ENCODE measurements at regions not wholly inside any gene's neighbourhood (a gene's known extent, or its start where the extent isn't known, plus 50 kb on each side); places are given as distances from the start of the nearest gene placed in this dataset.

DNA sequence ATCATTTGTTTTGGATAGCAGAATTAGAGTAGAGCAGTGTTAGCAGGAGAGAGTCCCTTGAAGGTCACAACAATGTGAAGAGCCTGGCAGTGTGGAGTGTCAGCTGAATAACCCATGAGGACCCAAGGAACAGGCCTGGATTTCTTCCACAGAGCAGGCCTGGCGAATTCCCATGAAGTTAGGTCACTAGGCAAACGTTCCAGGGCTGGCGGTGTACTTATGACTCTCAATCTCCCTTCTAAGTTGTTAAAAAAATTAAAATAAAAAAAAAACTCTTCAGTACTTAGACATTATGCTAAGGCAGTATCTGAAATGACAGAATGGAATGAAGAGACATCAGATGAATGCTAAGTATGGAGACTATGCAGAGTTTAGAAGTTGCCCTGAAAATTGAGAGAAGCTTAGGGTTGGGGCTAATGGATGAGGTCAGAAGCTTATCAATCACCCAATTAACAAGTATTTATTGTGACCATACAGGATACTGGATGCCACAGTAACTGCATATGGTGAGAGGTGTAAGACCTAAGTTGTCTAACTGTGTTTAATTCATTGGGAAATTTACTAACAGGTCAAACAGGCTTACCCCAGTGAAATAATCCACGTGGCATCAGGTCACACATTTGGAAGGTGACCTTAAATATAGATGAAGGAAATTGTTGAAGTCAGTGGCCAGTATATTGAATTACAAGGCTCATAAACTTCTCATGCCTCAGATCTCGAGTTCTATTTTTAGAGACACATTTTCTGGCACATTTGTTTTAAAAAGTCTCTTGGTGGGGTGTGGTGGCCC is 126.2 kb upstream of the NRP1 start:
- FAIRE-seq (no peak), DNase-seq (ENCODE audit: insufficient read length, low spot score) (no peak)

DNA sequence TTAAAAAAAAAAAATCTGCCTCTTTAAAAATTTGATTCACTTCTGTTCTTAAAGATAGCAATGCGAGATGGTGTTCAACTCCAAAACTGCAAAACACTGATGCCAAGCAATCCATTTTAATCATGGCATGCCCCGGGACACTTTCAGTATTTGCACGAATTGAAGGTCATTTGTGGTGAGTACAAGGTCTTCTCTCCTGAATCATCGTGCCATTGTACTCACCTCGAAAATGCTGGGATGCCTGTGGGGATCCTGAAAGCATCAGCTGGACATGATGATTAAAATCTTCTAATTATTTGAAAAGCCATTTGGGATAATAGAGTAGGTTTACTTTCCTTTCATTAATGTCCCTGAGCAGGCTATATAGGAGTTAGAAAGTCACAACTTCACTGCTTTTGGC is 125.1 kb upstream of the NRP1 start:
- DNase-seq (ENCODE audit: insufficient read length, low spot score): no peak
- FAIRE-seq: no peak

DNA sequence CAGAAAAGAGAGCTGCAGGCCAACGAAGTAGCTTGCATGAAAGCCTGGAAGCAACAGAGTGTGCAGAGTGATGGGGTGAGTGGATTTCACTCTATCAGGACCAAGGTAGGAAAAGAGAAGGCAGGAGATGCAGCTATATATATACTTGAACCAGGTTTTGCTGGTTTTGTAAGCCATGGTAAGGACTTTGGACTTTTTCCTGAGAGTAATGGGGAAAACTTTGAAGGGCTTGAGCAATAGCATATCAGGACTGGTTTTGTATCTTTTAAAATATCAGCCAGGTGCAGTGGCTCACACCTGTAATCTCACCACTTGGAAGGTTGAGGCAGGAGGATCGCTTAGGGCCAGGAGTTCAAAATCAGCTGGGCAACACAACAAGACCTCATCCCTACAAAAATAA is 120.6 kb upstream of the NRP1 start:
- FAIRE-seq (no peak), DNase-seq (ENCODE audit: insufficient read length, low spot score) (no peak)

DNA sequence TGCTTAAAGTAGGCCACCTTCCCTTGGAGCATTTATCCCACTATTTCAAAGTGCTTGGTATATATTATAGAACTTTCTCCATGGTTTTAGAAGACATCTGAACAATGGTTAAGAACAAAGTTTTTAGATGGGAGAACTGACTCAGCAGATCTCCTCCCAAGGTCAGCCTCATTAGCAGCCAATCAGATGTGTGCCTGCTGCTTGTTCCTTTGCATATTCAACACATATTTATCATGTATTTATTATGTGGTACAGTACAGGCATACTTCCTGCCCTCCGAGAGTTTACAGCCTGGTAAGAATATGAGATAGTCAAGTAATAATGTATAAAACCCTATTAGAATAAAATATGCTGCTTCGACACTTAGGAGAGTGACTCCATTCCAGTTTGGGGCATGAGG is 120.1 kb upstream of the NRP1 start:
- FAIRE-seq (no peak), DNase-seq (ENCODE audit: insufficient read length, low spot score) (no peak)

DNA sequence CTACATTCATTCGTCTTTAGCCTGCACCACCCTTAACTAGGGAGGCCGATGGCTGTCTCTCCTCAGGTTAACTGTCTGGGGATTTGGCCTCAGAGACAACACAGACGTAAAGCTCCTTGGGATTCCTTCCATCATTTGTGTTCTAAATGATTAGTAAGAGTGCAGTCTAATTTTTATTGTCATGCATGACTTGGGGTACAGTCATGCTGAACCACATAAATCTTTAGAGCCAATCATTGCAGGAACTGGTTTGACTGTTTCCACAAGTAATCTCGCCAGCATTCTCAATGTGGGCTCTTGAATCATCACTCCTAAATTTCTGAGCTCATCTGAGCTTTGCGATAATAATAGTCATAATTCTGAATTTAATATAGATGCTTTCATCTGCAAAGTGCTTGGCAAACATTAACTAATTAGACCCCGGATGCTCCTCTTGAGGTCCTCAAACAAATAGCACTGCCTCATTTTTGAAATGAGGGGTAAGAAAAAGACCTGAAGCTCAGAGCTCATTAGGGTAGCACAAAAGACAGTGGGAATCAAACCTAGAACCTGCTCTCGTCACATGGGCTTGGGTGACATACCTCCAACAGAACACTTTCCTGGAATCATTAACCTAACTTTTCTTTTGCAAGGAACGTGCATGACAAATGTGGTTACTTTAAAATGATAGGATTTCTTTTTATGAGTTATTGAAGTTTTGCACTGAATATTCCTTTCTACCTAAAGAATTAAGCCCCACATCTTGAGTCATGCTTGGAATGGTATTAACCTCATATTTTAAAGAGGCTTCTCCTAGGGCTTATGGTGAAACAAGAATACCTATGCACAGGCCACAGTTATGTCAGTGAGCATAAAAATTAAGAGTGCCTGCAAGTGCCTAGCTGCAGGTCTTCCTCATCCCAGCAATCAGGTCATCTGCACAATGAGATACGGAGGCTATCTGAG is 118.9 kb upstream of the NRP1 start:
- FAIRE-seq (no peak), DNase-seq (ENCODE audit: insufficient read length, low spot score) (no peak)

DNA sequence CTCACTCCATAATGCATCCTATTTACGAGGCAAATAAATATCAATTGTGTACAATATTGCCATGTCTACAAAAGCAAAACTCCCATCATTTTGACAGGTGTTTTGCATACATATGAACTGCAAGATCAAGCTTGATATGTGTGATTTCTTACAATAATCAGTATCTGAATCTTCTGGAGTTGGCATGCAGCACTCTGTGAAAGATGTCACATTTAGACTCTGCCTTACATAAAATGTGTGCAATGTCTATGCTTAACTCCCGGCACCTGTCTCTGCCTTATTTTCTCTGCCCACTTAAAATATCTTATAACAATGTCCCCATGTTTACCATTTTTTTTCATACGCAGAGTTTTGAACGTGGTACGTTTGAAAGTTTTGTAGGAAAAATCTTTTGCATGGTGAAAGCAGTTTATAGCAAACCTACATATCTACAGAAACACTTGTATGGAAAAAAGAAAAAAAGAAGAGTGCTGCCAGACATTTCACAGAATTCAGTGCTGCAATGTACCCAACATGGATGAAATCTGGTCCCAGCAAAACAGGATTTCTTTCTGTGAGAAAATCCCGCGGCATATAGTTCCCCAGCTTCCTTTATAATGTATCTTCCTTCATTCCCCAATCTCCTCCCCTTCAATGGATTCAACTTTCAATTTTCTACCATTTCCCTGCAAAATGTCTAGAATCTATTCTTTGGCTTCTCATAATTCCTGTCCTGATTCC is 114.1 kb upstream of the NRP1 start:
- DNase-seq (ENCODE audit: insufficient read length, low spot score) (no peak), FAIRE-seq (no peak)

DNA sequence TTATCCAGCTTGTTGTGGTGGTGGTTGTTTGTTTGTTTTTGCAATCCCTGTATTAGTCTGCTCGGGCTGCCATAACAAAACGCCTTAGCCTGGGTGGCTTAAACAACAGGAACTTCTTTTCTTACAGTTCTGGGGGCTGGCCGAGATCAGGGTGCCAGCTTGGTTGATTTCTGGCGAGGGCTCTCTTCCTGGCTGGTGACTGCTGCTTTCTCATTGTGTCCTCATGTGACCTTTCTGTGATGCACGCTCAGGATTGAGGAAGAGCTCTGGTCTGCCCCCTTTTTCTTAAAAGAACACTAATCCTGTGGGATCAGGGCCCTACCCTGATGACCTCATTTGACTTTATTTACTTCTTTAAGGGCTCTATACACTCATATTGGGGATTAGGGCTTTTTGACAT is 107.1 kb upstream of the NRP1 start:
- no peak for FAIRE-seq
- DNase-seq (ENCODE audit: insufficient read length, low spot score): no peak

DNA sequence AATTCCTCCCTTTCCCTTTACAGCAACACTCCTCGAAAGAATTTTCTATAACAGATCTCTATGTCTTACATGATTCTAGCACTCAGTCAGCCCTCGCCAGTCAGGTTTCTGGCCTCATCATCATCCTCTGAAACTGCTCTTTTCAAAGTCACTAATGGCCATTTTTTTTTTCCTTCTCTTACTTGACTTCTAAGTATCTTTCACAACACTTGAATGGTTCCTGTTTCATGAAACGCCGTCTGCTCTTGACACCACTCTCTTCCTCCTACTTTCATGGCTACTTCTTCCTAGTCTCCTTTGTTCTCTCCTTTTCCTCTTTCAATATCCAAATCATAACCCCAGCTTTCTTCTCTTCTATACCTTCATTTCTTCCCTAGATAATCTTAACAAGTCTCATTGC is 100.5 kb upstream of the NRP1 start:
- FAIRE-seq (no peak), DNase-seq (ENCODE audit: insufficient read length, low spot score) (no peak)

DNA sequence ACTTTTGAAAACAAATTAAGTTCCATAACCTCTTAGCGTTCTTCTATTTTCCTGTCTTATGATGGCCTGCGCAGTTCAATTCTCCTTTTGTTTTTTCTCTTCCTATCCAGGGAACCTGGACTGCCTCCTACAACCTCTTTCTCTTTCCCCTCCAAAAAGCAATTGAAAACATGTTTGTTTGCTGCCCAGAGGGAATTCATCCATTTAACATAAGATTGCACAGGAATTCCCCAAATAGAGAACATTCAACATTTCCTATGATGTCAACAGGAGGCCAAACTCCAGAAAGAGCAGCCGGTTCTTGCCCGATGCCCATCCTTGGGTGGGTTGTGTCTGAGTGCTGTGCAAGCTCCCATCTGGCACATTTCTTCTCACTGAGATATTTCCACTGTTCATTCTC is 94.2 kb upstream of the NRP1 start:
- DNase-seq (ENCODE audit: insufficient read length, low spot score): no peak

DNA sequence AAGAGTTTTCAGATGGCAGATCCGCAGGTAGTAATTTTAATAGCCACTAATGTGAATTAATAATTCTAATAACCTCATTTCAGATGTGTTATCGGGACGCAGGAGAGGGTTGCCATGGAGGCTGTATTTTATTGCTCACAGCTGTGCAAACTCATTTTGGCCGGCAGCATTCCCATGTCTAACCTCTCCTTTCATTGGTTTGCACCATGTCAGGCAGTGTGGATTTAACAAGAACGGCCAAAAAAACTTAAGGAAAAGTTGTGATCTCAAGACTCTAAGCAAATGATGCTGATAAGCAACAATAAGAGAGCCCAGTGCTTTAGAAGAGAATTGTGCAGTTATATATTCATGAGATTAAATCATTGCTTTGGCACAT is 88.7 kb upstream of the NRP1 start:
- no peak for DNase-seq (ENCODE audit: insufficient read length, low spot score)
- no peak for FAIRE-seq

More for the DNA sequence above, 94.2 kb upstream of the NRP1 start:
- no peak for FAIRE-seq

DNA sequence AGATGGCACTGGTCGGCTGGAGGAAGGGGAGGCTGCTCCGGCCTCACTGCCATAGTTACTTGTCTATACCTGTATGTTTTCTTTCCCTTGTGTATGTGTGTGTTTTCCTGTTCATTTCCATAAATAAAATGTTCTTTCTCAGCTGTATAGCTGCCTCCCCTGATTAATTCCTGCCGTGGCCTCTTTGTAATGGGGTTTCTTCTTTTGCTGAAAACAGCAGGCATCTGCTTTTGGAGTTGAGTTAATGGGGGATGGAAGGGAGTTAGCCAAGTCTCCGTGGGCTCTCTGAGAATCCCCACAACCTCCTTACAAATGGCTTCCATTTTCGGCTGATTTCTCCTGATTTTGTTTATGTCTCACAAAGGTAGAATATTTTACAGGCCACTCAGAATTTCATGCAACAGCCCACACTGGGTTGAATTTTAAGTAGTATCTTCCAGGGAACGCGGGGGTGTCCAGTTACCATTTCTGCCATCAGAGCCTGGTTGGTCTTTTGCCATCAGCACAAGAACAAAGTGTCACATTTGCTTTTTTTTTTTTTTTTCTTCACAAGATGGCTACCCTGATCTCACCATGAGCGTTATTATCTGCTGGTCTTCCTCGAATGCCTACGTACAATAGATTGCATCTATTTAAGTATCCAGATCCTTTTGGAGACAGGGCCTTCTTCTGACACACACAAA is 88.1 kb upstream of the NRP1 start:
- FAIRE-seq (no peak), DNase-seq (ENCODE audit: insufficient read length, low spot score) (no peak)

DNA sequence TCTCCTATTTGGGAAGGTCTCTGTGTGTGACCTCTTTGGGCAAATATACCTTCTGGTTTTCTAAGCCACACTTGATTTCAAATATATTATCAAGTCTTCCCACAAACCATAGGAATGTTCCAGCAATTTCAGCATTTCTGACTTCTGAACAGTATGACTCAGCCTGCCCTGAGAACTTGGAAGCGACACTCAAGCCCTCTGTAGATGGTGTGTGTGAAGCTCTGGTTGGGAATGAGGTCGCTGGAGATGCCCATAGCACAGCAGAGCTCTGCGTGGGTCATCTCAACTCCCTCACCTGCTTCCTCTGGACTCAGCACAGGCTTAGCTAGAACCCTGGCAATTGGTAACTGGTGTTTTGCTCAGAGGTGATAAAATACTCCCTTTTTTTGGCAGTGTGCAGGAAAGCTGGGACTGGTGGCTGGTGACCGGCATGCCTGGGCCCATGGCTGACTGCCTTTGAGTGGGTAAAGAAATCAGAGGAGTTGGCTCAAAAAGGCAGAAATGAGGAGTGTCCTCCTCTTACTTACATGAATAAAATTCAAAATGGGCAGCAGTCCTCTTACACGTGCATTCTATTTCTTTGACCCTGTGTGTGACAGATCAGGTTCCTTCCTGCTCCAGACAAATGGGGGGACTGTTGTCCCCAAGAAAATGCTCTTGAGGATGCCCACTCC is 87.5 kb upstream of the NRP1 start:
- no peak for DNase-seq (ENCODE audit: insufficient read length, low spot score)
- no peak for FAIRE-seq

DNA sequence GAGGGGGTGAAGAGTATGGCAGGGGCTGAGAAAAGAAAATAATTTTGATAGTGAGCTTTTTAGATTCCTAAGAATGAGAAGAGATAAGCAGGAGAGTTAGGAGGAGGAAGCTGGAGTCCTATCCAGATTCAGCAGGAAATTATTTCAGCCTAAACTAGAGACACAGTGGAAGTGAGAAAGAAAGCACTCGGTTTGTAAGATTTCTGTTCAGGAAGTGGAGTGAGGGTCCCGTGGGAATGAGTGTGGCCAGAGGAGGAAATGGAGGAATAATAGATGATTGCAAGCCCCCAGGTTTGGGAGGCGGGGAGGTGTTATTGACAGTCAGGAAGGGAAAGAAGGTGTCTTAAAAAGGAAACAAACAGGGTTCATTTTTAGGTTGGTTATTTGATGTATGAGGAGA is 84.8 kb upstream of the NRP1 start:
- DNase-seq (ENCODE audit: insufficient read length, low spot score) (no peak), FAIRE-seq (no peak)

DNA sequence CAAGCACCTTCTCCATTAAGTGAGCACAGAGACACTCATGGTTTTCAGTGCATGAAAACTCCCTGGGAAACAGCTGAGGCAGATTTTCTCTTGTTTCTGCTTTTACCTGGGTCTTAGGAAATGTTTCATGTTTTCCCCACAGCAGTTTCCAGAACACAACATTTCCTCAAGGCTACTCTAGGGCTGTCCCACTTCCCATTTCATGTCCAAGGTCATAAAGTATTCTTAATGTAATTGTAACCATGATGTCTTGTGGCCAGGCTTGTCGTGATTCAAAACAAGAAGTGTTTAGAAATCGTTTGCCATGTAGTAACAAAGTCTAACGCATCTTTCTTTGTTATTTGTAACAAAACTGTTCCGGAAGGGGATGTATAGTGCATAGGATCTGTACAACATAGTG is 83.8 kb upstream of the NRP1 start:
- no peak for FAIRE-seq
- DNase-seq (ENCODE audit: insufficient read length, low spot score): no peak

DNA sequence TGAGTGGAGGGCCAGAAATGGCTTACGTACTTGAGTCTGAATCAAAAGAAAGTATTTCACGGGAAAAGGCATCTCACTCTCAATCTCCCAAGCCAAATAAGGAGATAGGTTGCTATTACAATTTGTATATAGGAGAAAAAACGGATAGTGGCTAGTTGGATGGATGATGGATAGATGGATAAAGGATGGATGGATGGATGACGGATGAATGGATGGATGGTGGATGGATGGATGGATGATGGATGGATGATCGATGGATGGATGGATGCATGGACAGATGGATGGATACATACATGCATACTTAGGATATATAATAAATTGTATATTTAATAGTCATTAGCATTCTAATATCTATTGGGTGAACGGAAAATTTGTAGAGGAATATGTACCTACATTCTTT is 82.2 kb upstream of the NRP1 start:
- DNase-seq (ENCODE audit: insufficient read length, low spot score) (no peak), FAIRE-seq (no peak)

DNA sequence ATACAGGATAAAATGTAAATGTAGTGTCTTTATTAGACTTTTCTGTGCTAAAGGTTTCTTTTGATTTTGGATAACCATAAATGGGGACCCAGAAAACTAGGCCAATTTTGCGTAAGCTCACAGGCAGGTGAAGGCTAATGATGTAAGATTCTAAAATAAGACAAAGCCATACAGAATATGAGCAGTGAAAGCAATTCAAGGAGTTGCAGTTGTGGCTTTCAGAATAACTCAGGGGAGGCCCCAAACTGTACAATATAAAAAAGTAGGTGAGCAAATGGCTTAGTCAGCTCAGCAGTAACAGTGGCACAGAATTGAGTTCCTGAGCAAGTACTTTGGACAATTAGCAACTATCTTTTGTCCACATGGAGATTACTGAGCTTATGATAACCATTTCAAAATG is 81.7 kb upstream of the NRP1 start:
- DNase-seq (ENCODE audit: insufficient read length, low spot score): no peak
- FAIRE-seq: no peak

DNA sequence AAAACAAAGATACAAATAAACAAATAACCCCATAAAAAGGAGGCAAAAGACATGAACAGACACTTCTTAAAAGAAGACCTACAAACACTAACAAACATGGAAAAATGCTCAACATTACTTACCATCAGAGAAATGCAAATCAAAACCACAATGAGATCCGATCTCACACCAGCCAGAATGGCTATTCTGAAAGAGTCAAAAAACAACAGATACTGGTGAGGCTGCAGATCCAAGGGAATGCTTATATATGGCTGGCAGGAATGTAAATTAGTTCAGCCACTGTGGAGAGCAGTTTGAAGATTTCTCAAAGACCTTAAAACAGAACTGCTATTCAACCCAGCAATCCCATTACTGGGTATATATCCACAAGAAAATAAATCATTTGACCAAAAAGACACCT is 80.4 kb upstream of the NRP1 start:
- FAIRE-seq: no peak

DNA sequence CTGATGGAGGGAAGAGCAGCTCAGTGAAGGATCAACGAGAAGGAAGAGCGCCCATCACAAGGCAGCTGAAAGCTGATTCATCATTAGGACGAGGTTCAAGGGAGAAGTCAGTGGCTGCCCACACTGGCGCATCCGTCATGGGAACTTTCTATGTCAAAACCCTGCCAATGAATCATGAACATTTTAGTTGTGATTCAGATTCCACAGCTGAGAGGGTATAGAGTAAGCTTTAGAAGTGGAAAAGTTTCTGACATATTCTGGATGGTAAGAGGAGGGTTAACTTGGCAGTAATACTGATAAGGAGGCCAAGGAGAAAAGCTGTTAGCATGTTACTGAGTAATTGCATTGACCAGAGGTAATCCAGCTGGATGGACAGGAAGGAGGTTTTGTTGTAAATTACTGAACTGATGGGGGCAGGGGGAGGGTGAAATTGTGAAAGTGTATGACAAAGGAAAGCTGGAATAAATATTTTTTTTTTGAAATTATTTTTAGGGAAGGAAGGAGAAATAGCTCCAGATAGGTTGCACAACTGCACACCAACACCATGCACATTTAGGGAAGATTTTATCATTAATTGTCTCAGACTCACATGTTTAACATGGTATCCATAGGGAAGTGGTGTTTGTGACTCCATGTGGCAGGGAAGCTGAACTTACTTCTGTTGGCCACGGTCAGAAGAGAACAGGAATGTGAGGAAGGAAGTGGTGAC is 78.3 kb upstream of the NRP1 start:
- no peak for DNase-seq (ENCODE audit: insufficient read length, low spot score)

More for the DNA sequence above, 80.4 kb upstream of the NRP1 start:
- DNase-seq (ENCODE audit: insufficient read length, low spot score): no peak

DNA sequence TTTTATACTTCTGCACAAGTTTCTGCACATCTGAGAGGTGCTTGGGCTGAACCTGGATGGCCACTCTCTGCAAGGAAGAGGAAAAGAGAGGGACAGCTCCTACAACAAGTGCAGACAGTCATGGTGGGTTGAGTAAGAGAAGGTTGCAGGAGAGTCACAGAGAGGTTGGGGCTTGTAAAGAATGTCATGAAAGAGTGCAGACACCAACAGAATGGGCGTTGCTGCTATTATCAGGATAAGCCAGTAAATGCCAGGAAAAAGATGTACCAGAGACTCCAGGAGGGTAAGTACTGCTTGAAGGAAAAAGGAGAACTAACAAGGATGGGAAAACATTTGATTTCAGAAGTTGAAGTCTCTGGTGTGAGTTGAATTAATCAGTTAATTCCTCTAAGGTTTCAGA is 77.8 kb upstream of the NRP1 start:
- FAIRE-seq: no peak
- DNase-seq (ENCODE audit: insufficient read length, low spot score): no peak

More for the DNA sequence above, 78.3 kb upstream of the NRP1 start:
- no peak for FAIRE-seq

DNA sequence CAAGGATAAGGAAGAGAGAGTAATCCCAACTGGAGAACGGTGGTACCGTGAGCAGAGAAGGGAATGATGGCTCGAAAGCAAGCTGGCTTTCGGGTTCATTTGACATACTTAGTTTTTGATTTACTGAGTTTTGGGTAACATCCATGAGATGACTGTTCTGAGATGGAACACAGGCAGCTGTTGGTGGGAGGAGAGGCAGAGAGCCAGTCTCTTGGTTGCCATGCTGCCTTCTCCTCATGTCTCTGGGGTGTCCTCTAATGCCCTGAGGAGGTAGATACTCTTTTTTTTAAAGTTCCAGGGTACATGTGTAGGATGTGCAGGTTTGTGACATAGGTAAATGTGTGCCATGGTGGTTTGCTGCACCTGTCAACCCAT is 76.4 kb upstream of the NRP1 start:
- DNase-seq (ENCODE audit: insufficient read length, low spot score) (no peak), FAIRE-seq (no peak)
